BE2C (cell line): ENCODE measurements at regions not wholly inside any gene's neighbourhood (a gene's known extent, or its start where the extent isn't known, plus 50 kb on each side); places are given as distances from the start of the nearest gene placed in this dataset.

Experiments
- DNase-seq: peaks from one replicate; pipeline ENCODE4 v3.0.0-alpha.2; 2020
- H3K27me3 ChIP-seq: fragments of 250-450 bp; sonication (Bioruptor Pico); 2 replicates; pipeline ENCODE4 v1.5.1; 2020; ENCODE audit warnings: mild to moderate bottlenecking
- H3K36me3 ChIP-seq: fragments of 250-450 bp; sonication (Bioruptor Pico); 2 replicates; pipeline ENCODE4 v1.5.1; 2020; ENCODE audit warnings: mild to moderate bottlenecking
- H3K4me1 ChIP-seq: fragments of 250-450 bp; sonication (Bioruptor Pico); 2 replicates; pipeline ENCODE4 v1.5.1; 2020
- H3K4me3 ChIP-seq: 2 replicates; pipeline ENCODE4 v1.5.1; 2011; ENCODE audit warnings: low read depth, low read length
- H3K9me3 ChIP-seq: fragments of 250-450 bp; sonication (Bioruptor Pico); 2 replicates; pipeline ENCODE4 v1.5.1; 2020
- TF ChIP-seq, protein P1 (sequence below): IDR thresholded peaks from 2 replicates; pipeline ENCODE4 v1.5.1; 2012; ENCODE audit warnings: mild to moderate bottlenecking, low read depth, low read length

GRCh38 chr2:195296490-195296889, 360.5 kb upstream of the SLC39A10 start:
- TF ChIP-seq, protein P1, sequence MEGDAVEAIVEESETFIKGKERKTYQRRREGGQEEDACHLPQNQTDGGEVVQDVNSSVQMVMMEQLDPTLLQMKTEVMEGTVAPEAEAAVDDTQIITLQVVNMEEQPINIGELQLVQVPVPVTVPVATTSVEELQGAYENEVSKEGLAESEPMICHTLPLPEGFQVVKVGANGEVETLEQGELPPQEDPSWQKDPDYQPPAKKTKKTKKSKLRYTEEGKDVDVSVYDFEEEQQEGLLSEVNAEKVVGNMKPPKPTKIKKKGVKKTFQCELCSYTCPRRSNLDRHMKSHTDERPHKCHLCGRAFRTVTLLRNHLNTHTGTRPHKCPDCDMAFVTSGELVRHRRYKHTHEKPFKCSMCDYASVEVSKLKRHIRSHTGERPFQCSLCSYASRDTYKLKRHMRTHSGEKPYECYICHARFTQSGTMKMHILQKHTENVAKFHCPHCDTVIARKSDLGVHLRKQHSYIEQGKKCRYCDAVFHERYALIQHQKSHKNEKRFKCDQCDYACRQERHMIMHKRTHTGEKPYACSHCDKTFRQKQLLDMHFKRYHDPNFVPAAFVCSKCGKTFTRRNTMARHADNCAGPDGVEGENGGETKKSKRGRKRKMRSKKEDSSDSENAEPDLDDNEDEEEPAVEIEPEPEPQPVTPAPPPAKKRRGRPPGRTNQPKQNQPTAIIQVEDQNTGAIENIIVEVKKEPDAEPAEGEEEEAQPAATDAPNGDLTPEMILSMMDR = no peak
- Histone ChIP-seq H3K4me1 (no peaks in the 10 kb centered on the region), H3K9me3 (no peaks in the 10 kb centered on the region), H3K4me3 (no peak overlapping the region), H3K27me3 (no peaks in the 10 kb centered on the region; the same call in 1 of the 2 replicates), H3K36me3 (no peaks in the 10 kb centered on the region)
- no peak for DNase-seq

- H3K36me3 ChIP-seq = no peaks in the 10 kb centered on the region
- H3K4me1 ChIP-seq = no peaks in the 10 kb centered on the region
- H3K4me3 ChIP-seq = no peak overlapping the region
- no peaks in the 10 kb centered on the region for H3K9me3 ChIP-seq
- TF ChIP-seq, protein P1 = no peak
- peaks cover 4% of the 10 kb centered on the region for H3K27me3 ChIP-seq
- DNase-seq = no peak
Measured at GRCh38 chr2:195289081-195289480, 367.9 kb upstream of the SLC39A10 start.

GRCh38 chr2:195279840-195280427, 377.1 kb upstream of the SLC39A10 start:
- Histone ChIP-seq H3K36me3 (no peaks in the 10 kb centered on the region), H3K27me3 (peaks cover 45% of the 10 kb centered on the region), H3K4me1 (peaks cover 2% of the 10 kb centered on the region; the same call in 1 of the 2 replicates), H3K9me3 (no peaks in the 10 kb centered on the region), H3K4me3 (no peak overlapping the region)
- peak; percentile 70 for DNase-seq
- TF ChIP-seq, protein P1 = no peak

DNA sequence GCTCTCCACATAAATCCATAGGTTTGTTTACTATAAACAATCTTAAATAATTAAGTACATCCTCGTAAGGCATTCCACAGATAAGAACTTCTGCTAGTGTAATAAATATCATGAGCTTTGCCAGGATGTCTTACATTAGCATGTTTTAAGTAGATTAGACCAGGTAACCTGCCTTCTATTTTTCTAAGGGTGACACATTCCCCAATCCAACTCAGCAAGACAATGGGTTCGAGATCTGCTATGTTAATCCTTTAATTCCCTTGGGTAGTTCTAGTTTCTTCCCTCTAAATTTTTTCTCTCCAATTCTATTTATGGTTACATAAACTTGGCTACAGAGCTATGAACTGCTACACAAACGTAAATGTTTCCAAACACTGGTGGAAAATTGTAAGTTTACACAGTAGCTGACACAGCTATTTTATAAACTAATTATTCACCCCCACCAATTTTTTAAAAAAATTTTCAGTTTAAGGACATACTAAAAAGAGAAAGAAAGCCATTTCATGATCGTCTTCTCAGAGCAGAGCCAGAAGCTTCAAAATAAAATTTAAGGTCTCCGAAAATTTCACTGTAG, 386.5 kb upstream of the SLC39A10 start:
- peaks cover 33% of the 10 kb centered on the region for H3K27me3 ChIP-seq
- no peaks in the 10 kb centered on the region for H3K36me3 ChIP-seq
- H3K4me1 ChIP-seq = no peaks in the 10 kb centered on the region
- no peak overlapping the region for H3K4me3 ChIP-seq
- no peak for DNase-seq
- H3K9me3 ChIP-seq = no peaks in the 10 kb centered on the region
- TF ChIP-seq, protein P1 = no peak

DNA sequence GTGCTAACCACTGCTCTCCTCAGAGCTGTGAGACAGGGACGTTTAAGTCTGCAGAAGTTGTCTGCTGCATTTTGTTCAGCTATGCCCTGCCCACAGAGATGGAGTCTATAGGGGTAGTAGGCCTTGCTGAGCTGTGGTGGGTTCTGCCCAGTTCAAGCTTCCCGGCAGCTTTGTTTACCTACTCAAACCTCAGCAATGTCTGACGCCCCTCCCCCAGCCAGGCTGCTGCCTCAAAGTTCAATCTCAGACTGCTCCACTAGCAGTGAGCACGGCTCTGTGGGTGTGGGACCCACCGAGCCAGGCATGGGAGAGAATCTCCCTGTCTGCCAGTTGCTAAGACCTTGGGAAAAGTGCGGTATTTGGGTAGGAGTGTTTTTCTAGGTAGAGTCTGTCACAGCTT, 387.8 kb upstream of the SLC39A10 start:
- no peak for DNase-seq
- peaks cover 23% of the 10 kb centered on the region for H3K27me3 ChIP-seq
- H3K4me1 ChIP-seq = no peaks in the 10 kb centered on the region
- no peaks in the 10 kb centered on the region for H3K36me3 ChIP-seq
- TF ChIP-seq, protein P1 = no peak
- no peak overlapping the region for H3K4me3 ChIP-seq
- H3K9me3 ChIP-seq = no peaks in the 10 kb centered on the region

GRCh38 chr2:195257979-195258378, 399.0 kb upstream of the SLC39A10 start:
- no peaks in the 10 kb centered on the region for H3K27me3 ChIP-seq
- H3K36me3 ChIP-seq = no peaks in the 10 kb centered on the region
- no peaks in the 10 kb centered on the region for H3K4me1 ChIP-seq
- TF ChIP-seq, protein P1 = no peak
- DNase-seq = no peak
- no peaks in the 10 kb centered on the region for H3K9me3 ChIP-seq
- H3K4me3 ChIP-seq = no peak overlapping the region
